Progenitor cell of endocrine pancreas (in vitro differentiated cells): ENCODE measurements at regions not wholly inside any gene's neighbourhood (a gene's known extent, or its start where the extent isn't known, plus 50 kb on each side); places are given as distances from the start of the nearest gene placed in this dataset.

Source experiments
- DNase-seq: peaks from one replicate; pipeline ENCODE4 v3.0.0; 2021; ENCODE audit warnings: low spot score; ENCODE audit not compliant: unreplicated experiment
- H3K27ac Mint-ChIP-seq: 2 replicates; pipeline ENCODE4 v1.8.0; 2021; ENCODE audit warnings: mild to moderate bottlenecking, moderate library complexity, mixed read lengths
- H3K27me3 Mint-ChIP-seq: 2 replicates; pipeline ENCODE4 v1.8.0; 2021; ENCODE audit warnings: mixed read lengths
- H3K36me3 Mint-ChIP-seq: 2 replicates; pipeline ENCODE4 v1.8.0; 2022; ENCODE audit warnings: mixed read lengths; ENCODE audit not compliant: insufficient read depth
- H3K4me1 Mint-ChIP-seq: 2 replicates; pipeline ENCODE4 v1.8.0; 2021; ENCODE audit warnings: low read depth, mixed read lengths
- H3K4me3 Mint-ChIP-seq: 2 replicates; pipeline ENCODE4 v1.8.0; 2021; ENCODE audit warnings: low read depth, mild to moderate bottlenecking, moderate library complexity, mixed read lengths
- H3K9me3 Mint-ChIP-seq: 2 replicates; pipeline ENCODE4 v1.8.0; 2021; ENCODE audit warnings: low read depth, mixed read lengths
- CTCF ChIP-seq: fragments of 200-600 bp; sonication (generic); IDR thresholded peaks from one replicate; pipeline ENCODE4 v1.5.0; 2021; ENCODE audit warnings: antibody characterized with exemption, mild to moderate bottlenecking; ENCODE audit not compliant: unreplicated experiment

DNA sequence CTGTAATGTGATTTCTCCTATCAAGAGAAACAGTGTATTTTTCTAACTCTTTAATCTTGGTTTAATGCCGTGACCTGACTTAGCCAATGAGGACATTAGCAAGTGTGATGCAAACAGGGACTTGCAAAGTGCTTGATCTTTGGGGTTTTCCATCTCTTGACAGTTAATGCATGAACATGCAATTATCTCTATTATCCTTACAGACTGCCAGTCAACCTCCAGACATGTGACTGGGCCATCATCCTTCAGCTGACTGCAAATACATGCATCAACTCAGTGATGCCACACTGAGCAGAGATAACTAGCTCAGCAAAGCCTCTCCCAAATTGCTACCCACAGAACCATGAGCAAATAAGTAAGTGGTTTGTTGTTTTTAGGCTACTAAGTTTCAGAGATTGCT lies 409.6 kb downstream of the GPAM start:
- TF ChIP-seq CTCF, result no peak
- Mint-ChIP-seq H3K36me3 (no peaks in the 10 kb centered on the region), H3K4me3 (no peak overlapping the region), H3K4me1 (no peaks in the 10 kb centered on the region), H3K27me3 (no peaks in the 10 kb centered on the region), H3K9me3 (no peaks in the 10 kb centered on the region), H3K27ac (no peak overlapping the region)
- no peak for DNase-seq

DNA sequence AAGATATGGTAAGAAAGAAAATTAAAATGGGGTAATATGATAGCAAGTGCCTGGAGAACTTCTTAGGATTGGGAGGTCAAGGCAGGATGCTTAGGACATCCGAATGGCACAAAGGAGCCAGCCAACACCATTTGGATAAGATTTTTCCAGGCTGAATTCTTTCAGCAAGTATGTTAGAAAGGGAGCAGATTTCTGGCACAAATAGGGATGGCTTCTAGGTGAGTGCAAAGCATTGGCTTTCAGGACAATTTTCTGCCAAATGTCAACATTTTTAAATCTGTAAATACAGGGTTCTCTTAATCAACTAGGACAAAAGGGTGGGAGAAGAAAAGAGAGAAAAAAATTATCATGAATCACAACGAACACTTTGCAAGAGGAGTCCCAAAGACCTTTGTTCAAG lies 409.1 kb downstream of the GPAM start:
- H3K36me3 Mint-ChIP-seq, result no peaks in the 10 kb centered on the region
- no peak overlapping the region for H3K27ac Mint-ChIP-seq
- H3K9me3 Mint-ChIP-seq, result no peaks in the 10 kb centered on the region
- H3K27me3 Mint-ChIP-seq, result no peaks in the 10 kb centered on the region
- H3K4me3 Mint-ChIP-seq, result no peak overlapping the region
- no peak for DNase-seq
- TF ChIP-seq CTCF, result no peak
- H3K4me1 Mint-ChIP-seq, result no peaks in the 10 kb centered on the region

- Mint-ChIP-seq H3K36me3 (no peaks in the 10 kb centered on the region), H3K4me3 (no peak overlapping the region), H3K27ac (no peak overlapping the region), H3K27me3 (no peaks in the 10 kb centered on the region), H3K9me3 (no peaks in the 10 kb centered on the region), H3K4me1 (peaks cover 6% of the 10 kb centered on the region)
- DNase-seq, result no peak
- TF ChIP-seq CTCF, result no peak
These were observed 399.1 kb downstream of the GPAM start for GRCh38 chr10:111784436-111784835.

DNA sequence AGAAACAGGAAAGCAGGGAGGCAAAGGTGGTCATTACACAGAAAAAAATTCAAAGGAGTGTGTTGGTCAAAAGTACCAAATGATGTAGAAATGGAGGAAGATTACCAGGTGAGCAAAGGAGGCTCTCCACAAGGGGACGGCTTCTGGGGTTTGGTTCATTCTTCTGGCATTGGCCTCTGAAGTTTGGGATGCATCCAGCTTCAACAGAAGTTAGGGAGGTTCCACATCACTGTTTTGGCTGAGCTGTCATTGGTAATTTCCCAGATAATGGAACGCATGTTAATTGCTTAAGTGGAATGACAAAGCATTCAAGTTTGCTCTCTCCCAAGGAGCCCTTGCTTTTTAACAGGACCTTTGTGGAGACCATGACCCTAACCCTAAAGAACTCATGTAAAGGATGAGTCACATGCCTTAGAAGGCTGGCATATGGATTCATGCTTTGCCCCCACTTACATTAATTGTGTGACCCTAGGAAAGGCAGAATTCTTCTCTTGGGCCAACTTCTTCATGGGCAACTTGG lies 398.6 kb downstream of the GPAM start:
- H3K4me3 Mint-ChIP-seq, result no peak overlapping the region
- no peak for TF ChIP-seq CTCF
- no peaks in the 10 kb centered on the region for H3K9me3 Mint-ChIP-seq
- no peaks in the 10 kb centered on the region for H3K36me3 Mint-ChIP-seq
- H3K27ac Mint-ChIP-seq, result no peak overlapping the region
- no peaks in the 10 kb centered on the region for H3K27me3 Mint-ChIP-seq
- DNase-seq, result no peak
- H3K4me1 Mint-ChIP-seq, result peaks cover 6% of the 10 kb centered on the region

- H3K9me3 Mint-ChIP-seq, result no peaks in the 10 kb centered on the region
- H3K36me3 Mint-ChIP-seq, result no peaks in the 10 kb centered on the region
- no peak overlapping the region for H3K27ac Mint-ChIP-seq
- no peak for TF ChIP-seq CTCF
- no peak for DNase-seq
- peaks cover 6% of the 10 kb centered on the region for H3K4me1 Mint-ChIP-seq
- no peak overlapping the region for H3K4me3 Mint-ChIP-seq
- H3K27me3 Mint-ChIP-seq, result no peaks in the 10 kb centered on the region
These were observed 397.6 kb downstream of the GPAM start for GRCh38 chr10:111785921-111786320.
